Testis (tissue), 2 donors: ENCODE measurements at regions not wholly inside any gene's neighbourhood (a gene's known extent, or its start where the extent isn't known, plus 50 kb on each side); places are given as distances from the start of the nearest gene placed in this dataset.
"Not testable (repeated sequence)": the region's sequence is repeated elsewhere in the genome, so short reads cannot be mapped to it uniquely, and the experiment has no call there.

ENCODE experiments used
- CTCF ChIP-seq, 3 experiments: fragments of 450-650 bp in 2 of 3; fragments of 200-600 bp in 1 of 3; sonication (generic) in 1 of 3; IDR thresholded peaks; one replicate each; pipeline ENCODE4 v1.5.1; 2016 to 2019; ENCODE audit warnings: antibody characterized with exemption in 3 of 3, mild to moderate bottlenecking in 2 of 3, moderate library complexity in 1 of 3
- POLR2A ChIP-seq: fragments of 450-650 bp; IDR thresholded peaks from one replicate; pipeline ENCODE4 v1.6.1; 2017; ENCODE audit warnings: antibody characterized with exemption, mild to moderate bottlenecking, moderate library complexity

GRCh38 chr12:131341608-131342007 lies 369.3 kb upstream of the SFSWAP start:
- TF ChIP-seq CTCF (IDR thresholded peaks at IDR 0.05); POLR2A: not testable (repeated sequence)
